ENCODE measurements at regions not wholly inside any gene's neighbourhood (a gene's known extent, or its start where the extent isn't known, plus 50 kb on each side); places are given as distances from the start of the nearest gene placed in this dataset.

- no peak for TF ChIP-seq SIN3A (IDR thresholded peaks at IDR 0.05; ENCODE audit: borderline replicate concordance, insufficient read depth, low read length)
- no peak for TF ChIP-seq REST (IDR thresholded peaks at IDR 0.05; ENCODE audit: insufficient read depth in 1 of 2, low read depth in 2 of 2, low read length in 2 of 2)
- no peak for TF ChIP-seq POLR2AphosphoS5 (IDR thresholded peaks at IDR 0.05; ENCODE audit: low read depth, low read length)
- TF ChIP-seq TAF1 (IDR thresholded peaks at IDR 0.05; ENCODE audit: borderline replicate concordance, insufficient read depth, low read length), result no peak
- no peak for TF ChIP-seq FOXP2 (optimal IDR thresholded peaks at IDR 0.05; ENCODE audit: borderline replicate concordance, extremely low read depth, extremely low read length, insufficient read depth)
Measured at GRCh38 chr4:124883632-124884031, 171.1 kb upstream of the ANKRD50 start.

GRCh38 chr4:124879195-124879594 is 166.7 kb upstream of the ANKRD50 start:
- no peak for TF ChIP-seq POLR2AphosphoS5 (IDR thresholded peaks at IDR 0.05; ENCODE audit: low read depth, low read length)
- TF ChIP-seq REST (IDR thresholded peaks at IDR 0.05; ENCODE audit: insufficient read depth in 1 of 2, low read depth in 2 of 2, low read length in 2 of 2), result no peak
- no peak for TF ChIP-seq FOXP2 (optimal IDR thresholded peaks at IDR 0.05; ENCODE audit: borderline replicate concordance, extremely low read depth, extremely low read length, insufficient read depth)
- no peak for TF ChIP-seq SIN3A (IDR thresholded peaks at IDR 0.05; ENCODE audit: borderline replicate concordance, insufficient read depth, low read length)
- TF ChIP-seq TAF1 (IDR thresholded peaks at IDR 0.05; ENCODE audit: borderline replicate concordance, insufficient read depth, low read length), result no peak

GRCh38 chr4:124874172-124874450 is 161.6 kb upstream of the ANKRD50 start:
- TF ChIP-seq TAF1 (IDR thresholded peaks at IDR 0.05; ENCODE audit: borderline replicate concordance, insufficient read depth, low read length), result no peak
- TF ChIP-seq SIN3A (IDR thresholded peaks at IDR 0.05; ENCODE audit: borderline replicate concordance, insufficient read depth, low read length), result no peak
- no peak for TF ChIP-seq FOXP2 (optimal IDR thresholded peaks at IDR 0.05; ENCODE audit: borderline replicate concordance, extremely low read depth, extremely low read length, insufficient read depth)

GRCh38 chr4:124873361-124874171 is 161.0 kb upstream of the ANKRD50 start:
- TF ChIP-seq REST (IDR thresholded peaks at IDR 0.05; ENCODE audit: insufficient read depth in 1 of 2, low read depth in 2 of 2, low read length in 2 of 2) (no peak), TAF1 (IDR thresholded peaks at IDR 0.05; ENCODE audit: borderline replicate concordance, insufficient read depth, low read length) (no peak), SIN3A (IDR thresholded peaks at IDR 0.05; ENCODE audit: borderline replicate concordance, insufficient read depth, low read length) (no peak), FOXP2 (optimal IDR thresholded peaks at IDR 0.05; ENCODE audit: borderline replicate concordance, extremely low read depth, extremely low read length, insufficient read depth) (no peak), POLR2AphosphoS5 (IDR thresholded peaks at IDR 0.05; ENCODE audit: low read depth, low read length) (no peak)

- no peak for TF ChIP-seq FOXP2 (optimal IDR thresholded peaks at IDR 0.05; ENCODE audit: borderline replicate concordance, extremely low read depth, extremely low read length, insufficient read depth)
Measured at GRCh38 chr4:124872659-124873058, 160.1 kb upstream of the ANKRD50 start.

GRCh38 chr4:124869961-124870495 is 157.5 kb upstream of the ANKRD50 start:
- TF ChIP-seq SIN3A (IDR thresholded peaks at IDR 0.05; ENCODE audit: borderline replicate concordance, insufficient read depth, low read length), result no peak
- no peak for TF ChIP-seq TAF1 (IDR thresholded peaks at IDR 0.05; ENCODE audit: borderline replicate concordance, insufficient read depth, low read length)
